HG02610 (cell line): ENCODE measurements at regions not wholly inside any gene's neighbourhood (a gene's known extent, or its start where the extent isn't known, plus 50 kb on each side); places are given as distances from the start of the nearest gene placed in this dataset.
"Not testable (repeated sequence)": the region's sequence is repeated elsewhere in the genome, so short reads cannot be mapped to it uniquely, and the experiment has no call there.

Experiments used
- ATAC-seq: cut with Tn5 transposase; IDR thresholded peaks from one replicate; pipeline ENCODE4 v1.9.1; 2021; ENCODE audit warnings: mild to moderate bottlenecking, moderate library complexity; ENCODE audit not compliant: unreplicated experiment

- ATAC-seq = no peak
Observed at GRCh38 chr6:120272038-120272437, 922.5 kb upstream of the MAN1A1 start.

DNA sequence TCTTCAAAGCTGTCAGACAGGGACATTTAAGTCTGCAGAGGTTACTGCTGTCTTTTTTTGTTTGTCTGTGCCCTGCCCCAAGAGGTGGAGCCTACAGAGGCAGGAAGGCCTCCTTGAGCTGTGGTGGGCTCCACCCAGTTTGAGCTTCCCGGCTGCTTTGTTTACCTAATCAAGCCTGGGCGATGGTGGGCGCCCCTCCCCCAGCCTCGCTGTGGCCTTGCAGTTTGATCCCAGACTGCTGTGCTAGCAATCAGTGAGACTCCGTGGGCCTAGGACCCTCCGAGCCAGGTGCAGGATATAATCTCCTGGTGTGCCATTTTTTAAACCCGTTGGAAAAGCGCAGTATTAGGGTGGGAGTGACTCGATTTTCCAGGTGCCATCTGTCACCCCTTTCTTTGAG is 918.7 kb upstream of the MAN1A1 start:
- ATAC-seq = not testable (repeated sequence)

DNA sequence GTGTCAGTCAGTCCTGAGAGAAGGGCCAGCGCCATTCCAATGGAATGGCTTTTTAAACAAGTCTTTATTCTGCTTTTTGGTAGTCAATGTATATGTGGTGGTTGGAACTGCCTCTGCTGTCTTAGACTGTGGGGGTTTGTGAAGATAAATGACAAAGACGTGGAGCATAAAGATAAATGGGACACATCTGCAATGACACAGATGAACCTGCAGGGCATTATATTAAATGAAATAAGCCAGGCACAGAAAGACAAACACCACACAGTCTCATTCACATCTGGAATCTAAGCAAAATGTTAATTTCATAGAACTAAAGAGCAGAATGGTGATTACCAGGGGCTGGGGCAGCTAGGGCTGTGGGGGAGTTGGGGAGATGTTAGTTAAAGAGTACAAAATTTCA is 912.8 kb upstream of the MAN1A1 start:
- ATAC-seq = no peak

- no peak for ATAC-seq
Observed at GRCh38 chr6:120260636-120261035, 911.1 kb upstream of the MAN1A1 start.

DNA sequence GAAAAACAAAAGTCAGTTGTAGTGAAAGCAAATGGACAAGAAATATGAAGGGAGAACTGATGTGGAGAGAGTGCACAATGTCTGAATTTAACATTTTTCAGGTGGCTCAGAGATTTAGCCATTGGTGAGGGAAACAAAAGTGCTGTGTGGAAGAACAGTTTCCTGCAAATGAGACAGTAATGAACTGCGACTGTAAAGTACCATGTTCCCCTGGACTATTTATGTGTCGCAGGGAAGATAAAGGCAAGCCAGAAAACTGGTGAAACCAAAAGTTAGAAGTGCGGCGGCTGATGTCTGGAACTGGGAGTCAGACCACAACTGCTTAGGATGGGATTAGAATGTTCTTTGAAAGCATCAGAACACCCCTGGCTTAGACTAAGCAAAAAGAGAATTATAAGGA is 905.1 kb upstream of the MAN1A1 start:
- ATAC-seq = no peak

GRCh38 chr6:120248451-120248850 is 898.9 kb upstream of the MAN1A1 start:
- no peak for ATAC-seq

- ATAC-seq = no peak
Observed at GRCh38 chr6:120237221-120237620, 887.7 kb upstream of the MAN1A1 start.

GRCh38 chr6:120230008-120230407 is 880.4 kb upstream of the MAN1A1 start:
- ATAC-seq = no peak

DNA sequence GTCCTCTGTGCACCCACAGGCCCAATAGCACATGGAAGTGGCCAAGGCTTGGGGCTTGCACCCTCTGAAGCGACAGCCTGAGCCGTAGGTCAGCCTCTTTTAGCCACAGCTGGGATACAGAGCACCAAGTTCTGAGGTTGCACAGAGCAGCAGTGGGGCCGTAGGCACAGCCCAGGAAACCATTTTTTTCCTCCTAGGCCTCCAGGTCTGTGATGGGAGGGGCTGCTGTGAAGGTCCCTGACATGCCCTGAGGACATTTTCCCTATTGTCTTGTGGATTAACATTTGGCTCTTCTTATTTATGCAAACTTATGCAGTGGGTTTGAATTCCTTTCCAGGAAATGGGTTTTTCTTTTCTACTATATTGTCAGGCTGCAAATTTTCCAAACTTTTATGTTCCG is 878.7 kb upstream of the MAN1A1 start:
- no peak for ATAC-seq

DNA sequence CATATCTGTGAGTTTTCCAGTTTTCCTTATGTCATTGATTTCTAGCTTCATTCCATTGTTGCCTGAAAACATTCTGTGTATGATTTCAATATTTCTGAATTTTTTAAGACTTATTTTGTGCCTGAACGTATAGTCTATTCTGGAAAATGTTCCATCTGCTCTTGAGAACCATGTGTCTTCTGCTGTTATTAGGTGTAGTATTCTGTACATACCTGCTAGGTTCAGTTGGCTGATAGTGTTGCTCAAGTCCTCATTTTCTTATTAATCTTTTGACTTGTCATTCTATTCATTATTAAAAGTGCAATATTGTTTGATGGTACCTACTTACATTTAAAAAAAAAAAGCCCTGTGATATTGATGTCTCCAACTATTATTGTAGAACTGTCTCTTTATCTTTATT is 869.8 kb upstream of the MAN1A1 start:
- no peak for ATAC-seq

DNA sequence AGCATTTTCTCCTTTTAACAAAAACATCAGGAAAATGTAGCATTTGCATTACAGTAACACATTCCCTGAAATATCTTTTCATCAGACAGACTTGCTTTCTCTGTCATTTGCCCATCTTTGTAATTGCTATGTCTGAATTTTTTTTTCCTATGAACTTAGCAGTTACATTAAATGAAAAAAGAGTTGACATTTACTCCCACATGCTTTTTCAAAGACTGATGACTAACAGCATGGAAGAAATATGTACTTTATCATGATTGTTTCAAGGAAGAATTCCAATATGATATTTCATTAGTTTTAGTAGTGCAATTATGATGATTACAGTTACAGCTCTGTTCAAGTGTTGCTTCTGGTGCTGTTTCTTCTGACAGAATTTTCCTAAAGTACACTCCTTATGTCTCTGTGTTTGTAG is 864.5 kb upstream of the MAN1A1 start:
- no peak for ATAC-seq

DNA sequence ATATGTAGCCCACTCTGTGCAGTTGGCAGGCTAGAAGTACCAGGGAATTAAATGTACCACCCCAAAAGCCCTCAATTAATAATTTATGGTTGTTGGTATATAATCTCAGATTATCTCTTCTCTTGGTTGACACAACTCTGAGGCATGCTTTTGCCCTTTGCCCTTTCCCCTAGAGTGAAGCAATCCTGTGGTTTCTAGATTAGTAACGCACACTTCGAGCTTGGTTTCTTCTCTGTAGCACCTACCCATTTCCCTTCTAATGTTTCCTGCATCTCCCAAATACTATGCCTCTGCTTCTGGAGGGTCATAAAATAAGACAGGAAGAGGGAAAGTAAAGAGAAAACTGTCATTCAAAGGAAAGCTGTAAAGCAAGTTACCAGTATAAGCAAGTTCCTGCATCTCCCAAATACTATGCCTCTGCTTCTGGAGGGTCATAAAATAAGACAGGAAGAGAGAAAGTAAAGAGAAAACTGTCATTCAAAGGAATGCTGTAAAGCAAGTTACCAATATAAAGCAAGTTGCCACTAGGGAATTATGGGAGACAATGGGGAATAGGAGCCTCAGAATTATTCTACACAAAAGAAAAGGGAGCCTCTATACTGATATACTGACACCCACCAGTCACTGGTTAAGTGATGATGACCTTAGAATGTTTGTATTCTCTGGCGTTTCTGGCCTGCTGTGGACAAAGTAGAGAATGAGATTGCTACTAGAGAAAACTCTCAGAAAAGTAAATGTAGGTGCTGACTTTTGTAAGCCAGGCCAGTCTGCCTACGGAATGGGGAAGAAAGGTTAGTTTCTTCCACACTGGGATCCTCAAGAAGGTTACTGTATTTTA is 862.6 kb upstream of the MAN1A1 start:
- ATAC-seq = no peak

- ATAC-seq = no peak
Observed at GRCh38 chr6:120202878-120203277, 853.3 kb upstream of the MAN1A1 start.

DNA sequence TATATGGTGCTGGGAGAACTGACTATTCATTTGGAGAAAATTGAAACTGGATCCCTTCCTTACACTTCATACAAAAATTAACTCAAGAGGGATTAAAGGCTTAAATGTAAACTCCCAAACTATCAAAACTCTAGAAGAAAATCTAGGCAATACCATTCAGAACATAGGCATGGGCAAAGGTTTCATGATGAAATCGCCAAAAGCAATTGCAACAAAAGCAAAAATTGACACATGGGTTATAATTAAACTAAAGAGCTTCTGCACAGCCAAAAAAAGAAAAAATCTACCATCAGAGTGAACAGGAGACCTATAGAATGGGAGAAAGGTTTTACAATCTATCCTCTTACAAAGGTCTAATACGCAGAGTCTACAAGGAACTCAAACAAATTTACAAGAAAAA is 851.3 kb upstream of the MAN1A1 start:
- ATAC-seq = no peak

DNA sequence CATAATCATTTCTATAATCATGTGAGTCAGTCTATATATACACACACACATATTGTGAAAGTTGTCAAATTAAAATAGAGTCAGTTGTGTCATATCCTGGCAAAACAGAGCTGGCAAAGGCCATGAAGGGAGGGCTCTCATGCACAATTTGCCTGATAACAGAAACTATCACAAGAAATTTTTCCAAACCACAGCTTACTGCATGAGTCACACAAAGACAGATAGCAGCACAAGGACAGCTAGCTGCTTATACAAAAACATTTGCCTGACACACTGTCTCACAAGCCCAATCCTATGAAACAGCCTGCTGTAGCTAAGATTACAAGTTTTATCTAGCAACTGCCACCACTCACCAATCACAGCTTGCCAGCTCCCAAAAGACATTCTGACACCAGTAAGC is 848.5 kb upstream of the MAN1A1 start:
- ATAC-seq = no peak

DNA sequence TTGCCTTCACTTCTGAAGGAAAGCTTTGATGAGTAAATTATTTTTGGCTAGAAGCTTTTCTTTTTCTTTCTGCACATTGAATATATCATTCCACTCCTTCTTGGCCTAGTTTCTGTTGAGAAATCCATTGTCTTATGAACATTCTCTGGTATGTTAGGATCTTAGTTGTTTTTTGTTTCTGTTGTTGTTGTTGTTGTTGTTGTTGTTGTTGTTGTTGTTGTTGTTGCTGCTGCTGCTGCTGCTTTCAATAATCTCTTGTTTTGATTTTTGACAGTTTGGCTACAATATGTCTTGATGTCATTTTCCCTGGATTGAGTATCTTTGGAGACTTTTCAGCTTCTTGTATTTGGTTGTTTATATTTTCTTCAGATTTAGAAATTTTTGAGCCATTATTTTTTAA is 836.5 kb upstream of the MAN1A1 start:
- ATAC-seq = no peak

DNA sequence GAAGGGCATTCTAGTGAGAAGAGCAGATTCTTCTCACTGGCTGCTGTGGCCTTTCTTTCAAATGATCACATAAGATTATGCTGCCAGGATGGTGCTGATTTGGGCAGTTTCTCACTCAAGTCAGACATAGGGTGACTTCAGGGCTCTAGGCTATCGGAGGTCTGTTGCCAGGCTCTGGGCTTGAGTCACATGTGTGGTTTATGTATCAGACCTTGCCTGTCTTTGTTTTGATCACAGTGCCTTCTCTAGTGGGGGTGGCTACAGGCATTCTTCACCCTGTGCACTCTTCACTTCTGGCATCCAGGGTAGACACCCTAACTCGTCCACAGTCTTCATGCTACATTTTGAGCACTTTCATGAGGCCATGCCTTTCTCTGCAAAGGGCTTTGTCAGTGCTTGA is 823.7 kb upstream of the MAN1A1 start:
- no peak for ATAC-seq

DNA sequence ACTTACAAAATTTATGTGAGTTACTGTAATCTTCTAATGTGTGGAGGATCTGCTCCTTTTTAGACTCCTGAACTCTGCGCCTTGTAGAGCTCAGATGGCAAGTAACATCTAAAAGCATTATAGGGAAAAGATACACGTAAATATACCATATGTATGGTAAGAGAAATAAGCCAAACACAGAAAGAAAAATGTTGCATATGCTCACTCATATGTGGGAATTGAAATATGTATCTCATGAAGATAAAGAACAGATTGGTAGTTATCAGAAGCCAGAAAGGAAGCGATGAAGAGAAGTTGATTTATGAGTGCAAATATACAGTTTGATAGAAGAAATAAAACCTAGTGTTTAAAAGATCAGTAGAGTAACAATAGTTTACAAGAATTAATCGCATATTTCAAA is 815.0 kb upstream of the MAN1A1 start:
- no peak for ATAC-seq

GRCh38 chr6:120157873-120158272 is 808.3 kb upstream of the MAN1A1 start:
- ATAC-seq = no peak

DNA sequence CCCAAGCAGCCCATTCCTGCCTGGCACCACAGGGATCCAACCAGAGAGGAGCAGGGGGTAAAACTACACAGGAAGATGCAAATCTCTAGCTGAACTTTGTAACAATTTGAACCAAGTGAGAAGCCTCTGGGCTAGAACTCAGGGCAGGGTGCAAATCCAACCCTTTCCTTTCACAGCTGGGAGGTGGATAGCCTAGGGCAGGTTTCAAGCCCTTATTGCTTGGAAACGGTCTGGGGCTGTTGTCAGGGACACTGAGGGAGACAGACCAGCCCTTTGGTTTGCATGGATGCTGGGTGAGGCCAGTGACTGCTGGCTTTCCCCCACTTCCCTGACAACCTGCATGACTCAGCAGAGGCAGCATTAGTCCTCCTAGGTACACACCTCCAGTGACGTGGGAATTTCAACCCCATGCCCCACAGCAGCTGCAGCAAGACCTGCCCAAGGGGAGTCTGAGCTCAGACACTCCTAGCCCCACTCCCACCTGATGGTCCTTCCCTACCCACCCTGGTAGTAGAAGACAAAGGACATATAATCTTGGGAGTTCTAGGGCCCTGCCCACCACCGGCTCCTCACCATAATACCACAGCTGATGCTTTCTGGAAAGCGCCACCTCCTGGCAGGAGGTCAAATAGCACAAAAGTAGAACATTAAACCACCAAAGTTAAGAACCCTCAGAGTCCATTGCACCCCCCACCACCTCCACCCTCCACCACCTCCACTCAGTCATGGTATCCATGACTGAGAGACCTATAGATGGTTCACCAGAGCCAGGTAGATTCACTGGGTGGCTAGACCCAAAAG is 797.7 kb upstream of the MAN1A1 start:
- no peak for ATAC-seq

DNA sequence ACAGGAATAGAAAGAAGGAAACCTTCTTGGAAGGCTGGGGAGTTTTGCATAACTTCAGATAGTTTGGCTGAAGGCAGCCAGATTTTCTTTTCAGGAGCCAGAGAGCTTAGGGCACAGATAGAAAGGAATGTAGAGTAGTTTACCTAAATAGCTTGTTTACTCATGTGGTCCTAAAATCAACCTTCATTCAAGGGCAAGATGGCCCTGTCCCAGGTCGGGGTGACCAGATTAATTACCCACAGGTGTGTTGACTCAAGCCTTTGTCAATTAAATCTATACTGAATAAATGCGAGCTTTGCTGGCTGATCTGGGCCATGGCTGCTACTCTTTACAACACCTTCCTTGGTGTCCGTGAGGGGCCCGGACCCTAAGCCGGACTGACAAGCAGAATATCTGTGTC is 792.0 kb upstream of the MAN1A1 start:
- ATAC-seq = no peak

GRCh38 chr6:120137492-120137891 is 787.9 kb upstream of the MAN1A1 start:
- no peak for ATAC-seq
